GM12878 (cell line): ENCODE measurements at regions not wholly inside any gene's neighbourhood (a gene's known extent, or its start where the extent isn't known, plus 50 kb on each side); places are given as distances from the start of the nearest gene placed in this dataset.

Experiments
- BCL11A ChIP-seq: IDR thresholded peaks from 2 replicates; pipeline ENCODE4 v1.6.1; 2011; ENCODE audit warnings: low read depth, low read length
- CTCF ChIP-seq, 3 experiments: IDR thresholded peaks in 2 of 3; conservative IDR thresholded peaks in 1 of 3; 2 replicates each; pipeline ENCODE4 v1.5.1; 2011; ENCODE audit warnings: low read depth in 3 of 3, low read length in 3 of 3, mild to moderate bottlenecking in 3 of 3, control low read depth in 2 of 3, moderate library complexity in 2 of 3, inconsistent platforms in 1 of 3, mixed read lengths in 1 of 3; ENCODE audit not compliant: control insufficient read depth in 2 of 3, insufficient read depth in 1 of 3; ENCODE audit errors: extremely low read depth in 1 of 3
- JUNB ChIP-seq: IDR thresholded peaks from 2 replicates; pipeline ENCODE4 v1.6.1; 2016; ENCODE audit warnings: antibody characterized with exemption, mild to moderate bottlenecking
- MAX ChIP-seq: IDR thresholded peaks from 2 replicates; pipeline ENCODE4 v1.6.1; 2012; ENCODE audit warnings: low read depth, low read length, improper control_type of control experiment
- PKNOX1 ChIP-seq: fragments of 450-650 bp; IDR thresholded peaks from 2 replicates; pipeline ENCODE4 v1.6.1; 2016; ENCODE audit warnings: mild to moderate bottlenecking
- POLR2A ChIP-seq: IDR thresholded peaks from 2 replicates; pipeline ENCODE4 v1.6.1; 2011; ENCODE audit warnings: low read depth, mild to moderate bottlenecking, low read length
- RBBP5 ChIP-seq: fragments of 200-600 bp; sonication (generic); conservative IDR thresholded peaks from 2 replicates; pipeline ENCODE4 v1.6.1; 2016
- SMAD1 ChIP-seq: fragments of 450-650 bp; IDR thresholded peaks from 2 replicates; pipeline ENCODE4 v1.6.1; 2018; ENCODE audit warnings: mild to moderate bottlenecking, low read depth; ENCODE audit not compliant: partially characterized antibody
- TAF1 ChIP-seq: IDR thresholded peaks from 2 replicates; pipeline ENCODE4 v1.6.1; 2011; ENCODE audit warnings: mild to moderate bottlenecking, low read depth, low read length, borderline replicate concordance
- WRNIP1 ChIP-seq: IDR thresholded peaks from 2 replicates; pipeline ENCODE4 v1.6.1; 2011; ENCODE audit warnings: low read depth, low read length, improper control_type of control experiment, borderline replicate concordance
- TF ChIP-seq, protein P1 (sequence below): IDR thresholded peaks from 2 replicates; pipeline ENCODE4 v1.6.1; 2012; ENCODE audit warnings: mild to moderate bottlenecking, low read depth, low read length

- TF ChIP-seq, protein P1, sequence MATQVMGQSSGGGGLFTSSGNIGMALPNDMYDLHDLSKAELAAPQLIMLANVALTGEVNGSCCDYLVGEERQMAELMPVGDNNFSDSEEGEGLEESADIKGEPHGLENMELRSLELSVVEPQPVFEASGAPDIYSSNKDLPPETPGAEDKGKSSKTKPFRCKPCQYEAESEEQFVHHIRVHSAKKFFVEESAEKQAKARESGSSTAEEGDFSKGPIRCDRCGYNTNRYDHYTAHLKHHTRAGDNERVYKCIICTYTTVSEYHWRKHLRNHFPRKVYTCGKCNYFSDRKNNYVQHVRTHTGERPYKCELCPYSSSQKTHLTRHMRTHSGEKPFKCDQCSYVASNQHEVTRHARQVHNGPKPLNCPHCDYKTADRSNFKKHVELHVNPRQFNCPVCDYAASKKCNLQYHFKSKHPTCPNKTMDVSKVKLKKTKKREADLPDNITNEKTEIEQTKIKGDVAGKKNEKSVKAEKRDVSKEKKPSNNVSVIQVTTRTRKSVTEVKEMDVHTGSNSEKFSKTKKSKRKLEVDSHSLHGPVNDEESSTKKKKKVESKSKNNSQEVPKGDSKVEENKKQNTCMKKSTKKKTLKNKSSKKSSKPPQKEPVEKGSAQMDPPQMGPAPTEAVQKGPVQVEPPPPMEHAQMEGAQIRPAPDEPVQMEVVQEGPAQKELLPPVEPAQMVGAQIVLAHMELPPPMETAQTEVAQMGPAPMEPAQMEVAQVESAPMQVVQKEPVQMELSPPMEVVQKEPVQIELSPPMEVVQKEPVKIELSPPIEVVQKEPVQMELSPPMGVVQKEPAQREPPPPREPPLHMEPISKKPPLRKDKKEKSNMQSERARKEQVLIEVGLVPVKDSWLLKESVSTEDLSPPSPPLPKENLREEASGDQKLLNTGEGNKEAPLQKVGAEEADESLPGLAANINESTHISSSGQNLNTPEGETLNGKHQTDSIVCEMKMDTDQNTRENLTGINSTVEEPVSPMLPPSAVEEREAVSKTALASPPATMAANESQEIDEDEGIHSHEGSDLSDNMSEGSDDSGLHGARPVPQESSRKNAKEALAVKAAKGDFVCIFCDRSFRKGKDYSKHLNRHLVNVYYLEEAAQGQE = no peak
- no peak for TF ChIP-seq RBBP5
- TF ChIP-seq SMAD1 = no peak
- no peak for TF ChIP-seq PKNOX1
- TF ChIP-seq WRNIP1 = no peak
- no peak for TF ChIP-seq CTCF (IDR thresholded peaks at IDR 0.05 in 2 of 3, conservative IDR thresholded peaks at IDR 0.05 in 1 of 3; ENCODE audit: control insufficient read depth in 2 of 3, extremely low read depth in 1 of 3, insufficient read depth in 1 of 3, low read depth in 3 of 3, low read length in 3 of 3)
- TF ChIP-seq MAX = no peak
- no peak for TF ChIP-seq BCL11A
- no peak for TF ChIP-seq JUNB
- no peak for TF ChIP-seq TAF1
- no peak for TF ChIP-seq POLR2A
These were observed 462.2 kb upstream of the NRP1 start for GRCh38 chr10:33796680-33797079.
